Neural crest cell (in vitro differentiated cells): ENCODE measurements at regions not wholly inside any gene's neighbourhood (a gene's known extent, or its start where the extent isn't known, plus 50 kb on each side); places are given as distances from the start of the nearest gene placed in this dataset.

Source experiments
- DNase-seq: peaks from one replicate; pipeline ENCODE4 v3.0.0; 2021; ENCODE audit warnings: low read depth, mixed read lengths, low spot score
- H3K27ac Mint-ChIP-seq: one replicate; pipeline ENCODE4 v1.8.0; 2021; ENCODE audit warnings: mild to moderate bottlenecking, mixed read lengths; ENCODE audit not compliant: unreplicated experiment
- H3K27me3 Mint-ChIP-seq: 2 replicates; pipeline ENCODE4 v1.8.0; 2021; ENCODE audit warnings: low read depth, mild to moderate bottlenecking, mixed read lengths
- H3K36me3 Mint-ChIP-seq: 2 replicates; pipeline ENCODE4 v1.8.0; 2021; ENCODE audit warnings: low read depth, mild to moderate bottlenecking, mixed read lengths
- H3K4me1 Mint-ChIP-seq: 2 replicates; pipeline ENCODE4 v1.8.0; 2021; ENCODE audit warnings: mixed read lengths
- H3K4me3 Mint-ChIP-seq: one replicate; pipeline ENCODE4 v1.8.0; 2021; ENCODE audit warnings: mild to moderate bottlenecking, mixed read lengths
- H3K9me3 Mint-ChIP-seq: 2 replicates; pipeline ENCODE4 v1.8.0; 2021; ENCODE audit warnings: mixed read lengths
- TF ChIP-seq, protein P1 (sequence below): fragments of 200-600 bp; sonication (generic); conservative IDR thresholded peaks from 2 replicates; pipeline ENCODE4 v1.5.0; 2021; ENCODE audit warnings: antibody characterized with exemption, mild to moderate bottlenecking

DNA sequence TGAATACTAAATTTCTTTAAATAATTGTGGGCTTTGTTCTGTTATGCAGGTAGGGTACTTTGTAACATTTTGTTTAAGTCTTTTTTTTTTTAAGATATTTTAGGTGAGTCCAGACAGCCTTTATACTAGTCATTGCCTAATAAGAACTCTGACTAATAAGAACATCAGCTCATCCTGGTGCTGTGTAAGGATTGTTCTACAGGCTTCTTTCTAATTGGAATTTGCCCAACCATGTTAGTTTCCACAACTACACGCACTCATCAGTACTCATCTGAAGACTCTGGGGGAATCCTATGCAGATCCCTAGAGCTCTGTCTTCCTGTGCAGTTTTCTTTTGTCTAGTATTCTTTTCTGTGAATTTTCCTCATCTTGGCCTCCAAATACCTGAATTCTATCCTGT, 741.8 kb downstream of the IGSF11 start:
- Mint-ChIP-seq H3K36me3 (no peaks in the 10 kb centered on the region), H3K4me3 (no peak overlapping the region), H3K9me3 (no peaks in the 10 kb centered on the region), H3K27ac (no peak overlapping the region), H3K4me1 (no peaks in the 10 kb centered on the region), H3K27me3 (no peaks in the 10 kb centered on the region)
- TF ChIP-seq, protein P1, sequence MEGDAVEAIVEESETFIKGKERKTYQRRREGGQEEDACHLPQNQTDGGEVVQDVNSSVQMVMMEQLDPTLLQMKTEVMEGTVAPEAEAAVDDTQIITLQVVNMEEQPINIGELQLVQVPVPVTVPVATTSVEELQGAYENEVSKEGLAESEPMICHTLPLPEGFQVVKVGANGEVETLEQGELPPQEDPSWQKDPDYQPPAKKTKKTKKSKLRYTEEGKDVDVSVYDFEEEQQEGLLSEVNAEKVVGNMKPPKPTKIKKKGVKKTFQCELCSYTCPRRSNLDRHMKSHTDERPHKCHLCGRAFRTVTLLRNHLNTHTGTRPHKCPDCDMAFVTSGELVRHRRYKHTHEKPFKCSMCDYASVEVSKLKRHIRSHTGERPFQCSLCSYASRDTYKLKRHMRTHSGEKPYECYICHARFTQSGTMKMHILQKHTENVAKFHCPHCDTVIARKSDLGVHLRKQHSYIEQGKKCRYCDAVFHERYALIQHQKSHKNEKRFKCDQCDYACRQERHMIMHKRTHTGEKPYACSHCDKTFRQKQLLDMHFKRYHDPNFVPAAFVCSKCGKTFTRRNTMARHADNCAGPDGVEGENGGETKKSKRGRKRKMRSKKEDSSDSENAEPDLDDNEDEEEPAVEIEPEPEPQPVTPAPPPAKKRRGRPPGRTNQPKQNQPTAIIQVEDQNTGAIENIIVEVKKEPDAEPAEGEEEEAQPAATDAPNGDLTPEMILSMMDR, result no peak
- DNase-seq, result no peak

DNA sequence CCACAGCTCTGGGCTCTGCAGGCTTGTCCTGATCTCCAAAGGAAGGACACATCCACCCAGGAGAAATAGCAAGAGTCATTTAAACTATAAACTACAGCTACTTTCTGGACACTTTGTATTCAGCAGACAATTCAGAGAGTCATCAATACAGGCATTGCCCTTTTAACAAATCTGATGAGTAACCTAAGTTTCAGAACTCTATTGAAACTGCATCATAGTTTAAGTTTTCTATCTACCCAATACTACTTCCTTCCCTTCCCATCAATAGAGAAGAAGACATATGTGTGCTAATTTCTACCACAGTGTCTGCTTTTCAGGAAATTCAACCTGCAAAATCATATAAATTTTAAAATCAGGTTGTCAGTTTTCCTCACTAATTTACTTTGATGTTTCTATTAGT, 736.5 kb downstream of the IGSF11 start:
- H3K27ac Mint-ChIP-seq, result no peak overlapping the region
- no peaks in the 10 kb centered on the region for H3K36me3 Mint-ChIP-seq
- H3K4me1 Mint-ChIP-seq, result no peaks in the 10 kb centered on the region
- TF ChIP-seq, protein P1, result no peak
- H3K4me3 Mint-ChIP-seq, result no peak overlapping the region
- H3K27me3 Mint-ChIP-seq, result no peaks in the 10 kb centered on the region
- no peaks in the 10 kb centered on the region for H3K9me3 Mint-ChIP-seq
- no peak for DNase-seq

GRCh38 chr3:118304557-118304956, 730.1 kb downstream of the IGSF11 start:
- Mint-ChIP-seq H3K9me3 (no peaks in the 10 kb centered on the region), H3K36me3 (no peaks in the 10 kb centered on the region)
- TF ChIP-seq, protein P1, result no peak

DNA sequence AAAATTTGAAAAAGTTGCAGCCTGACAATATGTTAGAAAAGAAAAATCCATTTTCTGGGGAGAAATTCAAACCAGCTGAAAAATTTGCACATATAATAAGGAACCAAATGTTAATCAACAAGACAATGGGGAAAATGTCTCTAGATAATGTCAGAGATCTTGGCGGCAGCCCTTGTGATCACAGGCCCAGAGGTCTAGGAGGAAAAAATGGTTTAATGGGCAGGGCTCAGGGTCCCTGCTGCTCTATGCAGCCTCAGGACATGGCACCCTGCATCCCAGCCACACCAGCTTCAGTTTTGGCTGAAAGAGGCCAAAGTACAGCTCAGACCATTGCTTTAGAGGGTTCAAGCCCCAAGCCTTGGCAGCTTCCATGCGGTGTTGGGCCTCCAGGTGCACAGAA, 701.9 kb downstream of the IGSF11 start:
- Mint-ChIP-seq H3K27me3 (no peaks in the 10 kb centered on the region), H3K9me3 (peaks cover 22% of the 10 kb centered on the region), H3K4me1 (no peaks in the 10 kb centered on the region), H3K4me3 (no peak overlapping the region), H3K27ac (no peak overlapping the region), H3K36me3 (peaks cover 14% of the 10 kb centered on the region)
- TF ChIP-seq, protein P1, result no peak
- DNase-seq, result no peak

More at GRCh38 chr3:118304557-118304956, 730.1 kb downstream of the IGSF11 start:
- no peak for DNase-seq
- Mint-ChIP-seq H3K27ac (no peak overlapping the region), H3K4me1 (no peaks in the 10 kb centered on the region), H3K27me3 (no peaks in the 10 kb centered on the region), H3K4me3 (no peak overlapping the region)

DNA sequence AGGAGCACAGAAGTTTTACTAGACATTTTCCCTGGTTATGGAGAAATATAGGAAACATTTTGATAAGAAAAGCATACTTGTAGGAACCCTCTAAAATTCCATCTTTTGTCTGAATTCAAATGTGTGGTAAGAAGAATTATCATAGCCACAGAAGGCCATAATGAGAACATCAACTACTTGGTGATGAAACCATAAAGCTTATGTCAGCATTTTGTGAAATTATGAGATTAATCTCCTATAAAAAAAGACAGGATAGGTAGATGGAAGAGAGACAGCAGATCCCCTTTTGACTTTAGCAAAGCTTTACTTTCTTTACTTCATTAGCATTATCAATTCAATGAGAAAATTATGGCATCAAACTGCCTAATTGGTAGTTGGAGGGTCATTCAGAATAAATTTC, 697.0 kb downstream of the IGSF11 start:
- Mint-ChIP-seq H3K27me3 (no peaks in the 10 kb centered on the region), H3K27ac (no peak overlapping the region), H3K9me3 (peaks cover 5% of the 10 kb centered on the region), H3K36me3 (peaks cover 5% of the 10 kb centered on the region), H3K4me1 (no peaks in the 10 kb centered on the region), H3K4me3 (no peak overlapping the region)
- DNase-seq, result no peak
- TF ChIP-seq, protein P1, result no peak
